WTC11 (cell line): ENCODE measurements at regions not wholly inside any gene's neighbourhood (a gene's known extent, or its start where the extent isn't known, plus 50 kb on each side); places are given as distances from the start of the nearest gene placed in this dataset.

ENCODE experiments used
- ATAC-seq: fragments of 200-7000 bp; cut with Tn5 transposase; 2 replicates; pipeline ENCODE4 v1.10.0; 2021; ENCODE audit warnings: mild to moderate bottlenecking, moderate library complexity
- CTCF ChIA-PET: fragments of 300-600 bp; sonication (Branson Sonifier 250); formaldehyde crosslinking; loops from one replicate; lab custom pipeline; 2021; ENCODE audit warnings: antibody characterized with exemption; lab: Charles Lee
- POLR2A ChIA-PET: fragments of 350-600 bp; sonication (Branson Sonifier 250); formaldehyde crosslinking; loops from one replicate; lab custom pipeline; 2021; ENCODE audit warnings: antibody characterized with exemption; lab: Charles Lee
- DNase-seq: peaks from one replicate; pipeline ENCODE4 v3.0.0; 2021; ENCODE audit warnings: low spot score
- H3K27ac Mint-ChIP-seq: 2 replicates; pipeline ENCODE4 v1.8.0; 2021; ENCODE audit warnings: mixed read lengths
- H3K27me3 Mint-ChIP-seq: 2 replicates; pipeline ENCODE4 v1.8.0; 2021; ENCODE audit warnings: low read depth, mild to moderate bottlenecking, moderate library complexity, mixed read lengths
- H3K36me3 Mint-ChIP-seq: 2 replicates; pipeline ENCODE4 v1.8.0; 2021; ENCODE audit warnings: mixed read lengths
- H3K4me1 Mint-ChIP-seq: 2 replicates; pipeline ENCODE4 v1.8.0; 2022; ENCODE audit warnings: mixed read lengths
- H3K4me3 Mint-ChIP-seq: 2 replicates; pipeline ENCODE4 v1.8.0; 2021; ENCODE audit warnings: mild to moderate bottlenecking, moderate library complexity, mixed read lengths
- H3K9me3 Mint-ChIP-seq: 2 replicates; pipeline ENCODE4 v1.8.0; 2021; ENCODE audit warnings: mixed read lengths
- ATF1 ChIP-seq: sonication (generic); formaldehyde crosslinking; IDR thresholded peaks from 2 replicates; pipeline ENCODE4 v1.8.1; 2023; ENCODE audit warnings: mild to moderate bottlenecking, moderate library complexity, missing genetic modification reagents
- CREB1 ChIP-seq: sonication (generic); formaldehyde crosslinking; IDR thresholded peaks from 2 replicates; pipeline ENCODE4 v1.8.0; 2023; ENCODE audit warnings: mild to moderate bottlenecking, missing genetic modification reagents
- EMX1 ChIP-seq: fragments of 250-450 bp; sonication (Bioruptor Pico); IDR thresholded peaks from 2 replicates; pipeline ENCODE4 v1.8.0; 2021; ENCODE audit warnings: mild to moderate bottlenecking
- IRF2 ChIP-seq: sonication (generic); formaldehyde crosslinking; IDR thresholded peaks from 2 replicates; pipeline ENCODE4 v1.8.0; 2022; ENCODE audit warnings: low read depth, missing genetic modification reagents, borderline replicate concordance
- NFE2L1 ChIP-seq: sonication (generic); formaldehyde crosslinking; IDR thresholded peaks from 2 replicates; pipeline ENCODE4 v1.8.1; 2023; ENCODE audit warnings: missing genetic modification reagents
- SP1 ChIP-seq: sonication (generic); formaldehyde crosslinking; conservative IDR thresholded peaks from 2 replicates; pipeline ENCODE4 v1.8.1; 2022; ENCODE audit warnings: missing genetic modification reagents
- TEAD4 ChIP-seq: sonication (generic); formaldehyde crosslinking; IDR thresholded peaks from 2 replicates; pipeline ENCODE4 v1.8.0; 2022; ENCODE audit warnings: mild to moderate bottlenecking, missing genetic modification reagents
- TF ChIP-seq, protein P1 (sequence below): sonication (generic); formaldehyde crosslinking; IDR thresholded peaks from 2 replicates; pipeline ENCODE4 v1.8.1; 2022; ENCODE audit warnings: mild to moderate bottlenecking, missing genetic modification reagents, moderate library complexity, borderline replicate concordance
- TF ChIP-seq, protein P2 (sequence below): fragments of 250-450 bp; sonication (Bioruptor Pico); IDR thresholded peaks from 2 replicates; pipeline ENCODE4 v1.9.0; 2021; ENCODE audit warnings: moderate library complexity, mild to moderate bottlenecking, inconsistent platforms, borderline replicate concordance
- TF ChIP-seq, protein P3 (sequence below): fragments of 250-450 bp; sonication (Bioruptor Pico); IDR thresholded peaks from 2 replicates; pipeline ENCODE4 v1.9.0; 2021; ENCODE audit warnings: mild to moderate bottlenecking
- TF ChIP-seq, protein P4 (sequence below): sonication (generic); formaldehyde crosslinking; IDR thresholded peaks from 2 replicates; pipeline ENCODE4 v1.8.1; 2023; ENCODE audit warnings: mild to moderate bottlenecking, missing genetic modification reagents, borderline replicate concordance
- TF ChIP-seq, protein P5 (sequence below): fragments of 250-450 bp; sonication (Bioruptor Pico); IDR thresholded peaks from 2 replicates; pipeline ENCODE4 v1.9.0; 2021; ENCODE audit warnings: mild to moderate bottlenecking
- TF ChIP-seq, protein P6 (sequence below): sonication (generic); formaldehyde crosslinking; IDR thresholded peaks from 2 replicates; pipeline ENCODE4 v1.8.0; 2022; ENCODE audit warnings: missing genetic modification reagents
- TF ChIP-seq, protein P7 (sequence below): sonication (generic); formaldehyde crosslinking; IDR thresholded peaks from 2 replicates; pipeline ENCODE4 v1.8.1; 2022; ENCODE audit warnings: missing genetic modification reagents, borderline replicate concordance

DNA sequence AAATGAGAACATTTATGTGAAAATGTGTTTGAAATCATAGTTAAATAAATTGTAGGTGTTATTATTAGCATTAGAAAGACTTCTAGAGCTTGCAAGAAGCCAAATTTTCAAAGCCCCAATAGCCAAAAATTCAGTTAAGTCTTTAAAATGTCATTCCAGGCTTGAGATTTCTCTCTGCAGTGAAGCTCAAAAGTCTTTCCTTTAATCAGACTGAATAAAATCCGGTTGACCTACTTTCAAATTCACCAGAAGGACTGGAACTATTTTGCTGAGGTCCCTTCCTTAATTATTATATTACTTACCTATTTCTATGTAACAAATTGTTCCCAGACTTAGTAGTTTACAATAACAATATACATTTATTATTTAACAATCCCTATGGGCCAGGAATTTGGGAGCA lies 112.2 kb upstream of the TRPM3 start (continued):
- TF ChIP-seq, protein P1, sequence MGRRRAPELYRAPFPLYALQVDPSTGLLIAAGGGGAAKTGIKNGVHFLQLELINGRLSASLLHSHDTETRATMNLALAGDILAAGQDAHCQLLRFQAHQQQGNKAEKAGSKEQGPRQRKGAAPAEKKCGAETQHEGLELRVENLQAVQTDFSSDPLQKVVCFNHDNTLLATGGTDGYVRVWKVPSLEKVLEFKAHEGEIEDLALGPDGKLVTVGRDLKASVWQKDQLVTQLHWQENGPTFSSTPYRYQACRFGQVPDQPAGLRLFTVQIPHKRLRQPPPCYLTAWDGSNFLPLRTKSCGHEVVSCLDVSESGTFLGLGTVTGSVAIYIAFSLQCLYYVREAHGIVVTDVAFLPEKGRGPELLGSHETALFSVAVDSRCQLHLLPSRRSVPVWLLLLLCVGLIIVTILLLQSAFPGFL (CRISPR knock-in tag), result no peak
- TF ChIP-seq CREB1 (CRISPR knock-in tag) (no peak), ATF1 (CRISPR knock-in tag) (no peak)
- TF ChIP-seq, protein P2, sequence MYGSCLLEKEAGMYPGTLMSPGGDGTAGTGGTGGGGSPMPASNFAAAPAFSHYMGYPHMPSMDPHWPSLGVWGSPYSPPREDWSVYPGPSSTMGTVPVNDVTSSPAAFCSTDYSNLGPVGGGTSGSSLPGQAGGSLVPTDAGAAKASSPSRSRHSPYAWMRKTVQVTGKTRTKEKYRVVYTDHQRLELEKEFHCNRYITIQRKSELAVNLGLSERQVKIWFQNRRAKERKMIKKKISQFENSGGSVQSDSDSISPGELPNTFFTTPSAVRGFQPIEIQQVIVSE (CRISPR knock-in tag), result no peak

DNA sequence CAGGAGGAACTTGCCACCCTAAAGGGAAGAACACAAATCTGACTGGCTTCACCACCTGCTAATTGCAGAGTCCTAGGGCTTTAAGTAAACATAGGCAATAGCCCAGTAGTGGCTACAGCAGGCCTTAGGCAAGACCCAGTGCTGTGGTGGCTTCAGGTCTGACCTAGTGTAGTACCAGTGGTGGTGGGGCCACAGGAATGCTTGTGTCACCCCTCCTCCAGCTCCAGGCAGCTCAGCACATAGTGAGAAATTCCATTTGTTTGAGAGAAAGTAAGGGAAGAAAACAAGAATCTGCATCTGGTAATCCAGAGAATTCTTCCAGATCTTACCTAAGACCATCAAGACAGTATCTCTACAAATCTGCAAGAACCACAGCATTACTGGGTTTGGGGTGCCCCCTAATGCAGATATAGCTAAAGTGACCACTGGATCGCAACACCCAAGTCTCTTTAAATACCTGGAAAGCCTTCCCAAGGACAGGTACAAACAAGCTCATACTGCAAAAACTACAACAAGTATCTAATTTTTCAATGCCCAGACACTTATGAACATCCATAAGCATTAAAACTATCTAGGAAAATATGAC lies 102.6 kb upstream of the TRPM3 start:
- peak; percentile 84 for ATAC-seq

DNA sequence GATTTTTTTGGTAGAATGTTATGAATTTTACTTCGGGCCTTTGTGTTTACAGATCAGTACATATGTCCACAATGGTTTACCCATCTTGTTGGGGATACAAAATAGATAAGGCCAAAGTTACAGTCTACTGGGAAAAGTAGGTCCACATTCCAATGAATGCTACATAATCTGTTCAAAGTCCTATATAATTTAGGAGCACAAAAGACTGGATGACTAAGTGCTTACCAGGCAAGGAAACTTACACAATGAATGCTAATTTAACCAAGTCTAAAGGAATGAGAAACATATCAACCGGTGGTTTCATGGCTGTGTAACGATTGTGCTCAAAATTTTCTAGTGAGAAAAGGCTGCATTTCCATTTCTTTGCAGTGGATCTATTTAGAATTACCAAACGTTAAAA lies 97.4 kb upstream of the TRPM3 start:
- Mint-ChIP-seq H3K27ac (no peak overlapping the region), H3K4me3 (no peak overlapping the region), H3K27me3 (no peaks in the 10 kb centered on the region), H3K4me1 (peaks cover 22% of the 10 kb centered on the region), H3K36me3 (peaks cover 10% of the 10 kb centered on the region), H3K9me3 (peaks cover 12% of the 10 kb centered on the region)
- DNase-seq (no peak), ATAC-seq (no peak)
- ChIA-PET CTCF (no interaction called here), POLR2A (no interaction called here)
- TF ChIP-seq IRF2 (no peak), NFE2L1 (CRISPR knock-in tag) (no peak), EMX1 (no peak), SP1 (no peak)
- TF ChIP-seq, protein P3, sequence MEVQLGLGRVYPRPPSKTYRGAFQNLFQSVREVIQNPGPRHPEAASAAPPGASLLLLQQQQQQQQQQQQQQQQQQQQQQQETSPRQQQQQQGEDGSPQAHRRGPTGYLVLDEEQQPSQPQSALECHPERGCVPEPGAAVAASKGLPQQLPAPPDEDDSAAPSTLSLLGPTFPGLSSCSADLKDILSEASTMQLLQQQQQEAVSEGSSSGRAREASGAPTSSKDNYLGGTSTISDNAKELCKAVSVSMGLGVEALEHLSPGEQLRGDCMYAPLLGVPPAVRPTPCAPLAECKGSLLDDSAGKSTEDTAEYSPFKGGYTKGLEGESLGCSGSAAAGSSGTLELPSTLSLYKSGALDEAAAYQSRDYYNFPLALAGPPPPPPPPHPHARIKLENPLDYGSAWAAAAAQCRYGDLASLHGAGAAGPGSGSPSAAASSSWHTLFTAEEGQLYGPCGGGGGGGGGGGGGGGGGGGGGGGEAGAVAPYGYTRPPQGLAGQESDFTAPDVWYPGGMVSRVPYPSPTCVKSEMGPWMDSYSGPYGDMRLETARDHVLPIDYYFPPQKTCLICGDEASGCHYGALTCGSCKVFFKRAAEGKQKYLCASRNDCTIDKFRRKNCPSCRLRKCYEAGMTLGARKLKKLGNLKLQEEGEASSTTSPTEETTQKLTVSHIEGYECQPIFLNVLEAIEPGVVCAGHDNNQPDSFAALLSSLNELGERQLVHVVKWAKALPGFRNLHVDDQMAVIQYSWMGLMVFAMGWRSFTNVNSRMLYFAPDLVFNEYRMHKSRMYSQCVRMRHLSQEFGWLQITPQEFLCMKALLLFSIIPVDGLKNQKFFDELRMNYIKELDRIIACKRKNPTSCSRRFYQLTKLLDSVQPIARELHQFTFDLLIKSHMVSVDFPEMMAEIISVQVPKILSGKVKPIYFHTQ, result no peak
- TF ChIP-seq, protein P4, sequence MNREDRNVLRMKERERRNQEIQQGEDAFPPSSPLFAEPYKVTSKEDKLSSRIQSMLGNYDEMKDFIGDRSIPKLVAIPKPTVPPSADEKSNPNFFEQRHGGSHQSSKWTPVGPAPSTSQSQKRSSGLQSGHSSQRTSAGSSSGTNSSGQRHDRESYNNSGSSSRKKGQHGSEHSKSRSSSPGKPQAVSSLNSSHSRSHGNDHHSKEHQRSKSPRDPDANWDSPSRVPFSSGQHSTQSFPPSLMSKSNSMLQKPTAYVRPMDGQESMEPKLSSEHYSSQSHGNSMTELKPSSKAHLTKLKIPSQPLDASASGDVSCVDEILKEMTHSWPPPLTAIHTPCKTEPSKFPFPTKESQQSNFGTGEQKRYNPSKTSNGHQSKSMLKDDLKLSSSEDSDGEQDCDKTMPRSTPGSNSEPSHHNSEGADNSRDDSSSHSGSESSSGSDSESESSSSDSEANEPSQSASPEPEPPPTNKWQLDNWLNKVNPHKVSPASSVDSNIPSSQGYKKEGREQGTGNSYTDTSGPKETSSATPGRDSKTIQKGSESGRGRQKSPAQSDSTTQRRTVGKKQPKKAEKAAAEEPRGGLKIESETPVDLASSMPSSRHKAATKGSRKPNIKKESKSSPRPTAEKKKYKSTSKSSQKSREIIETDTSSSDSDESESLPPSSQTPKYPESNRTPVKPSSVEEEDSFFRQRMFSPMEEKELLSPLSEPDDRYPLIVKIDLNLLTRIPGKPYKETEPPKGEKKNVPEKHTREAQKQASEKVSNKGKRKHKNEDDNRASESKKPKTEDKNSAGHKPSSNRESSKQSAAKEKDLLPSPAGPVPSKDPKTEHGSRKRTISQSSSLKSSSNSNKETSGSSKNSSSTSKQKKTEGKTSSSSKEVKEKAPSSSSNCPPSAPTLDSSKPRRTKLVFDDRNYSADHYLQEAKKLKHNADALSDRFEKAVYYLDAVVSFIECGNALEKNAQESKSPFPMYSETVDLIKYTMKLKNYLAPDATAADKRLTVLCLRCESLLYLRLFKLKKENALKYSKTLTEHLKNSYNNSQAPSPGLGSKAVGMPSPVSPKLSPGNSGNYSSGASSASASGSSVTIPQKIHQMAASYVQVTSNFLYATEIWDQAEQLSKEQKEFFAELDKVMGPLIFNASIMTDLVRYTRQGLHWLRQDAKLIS (CRISPR knock-in tag), result no peak
- TF ChIP-seq, protein P5, sequence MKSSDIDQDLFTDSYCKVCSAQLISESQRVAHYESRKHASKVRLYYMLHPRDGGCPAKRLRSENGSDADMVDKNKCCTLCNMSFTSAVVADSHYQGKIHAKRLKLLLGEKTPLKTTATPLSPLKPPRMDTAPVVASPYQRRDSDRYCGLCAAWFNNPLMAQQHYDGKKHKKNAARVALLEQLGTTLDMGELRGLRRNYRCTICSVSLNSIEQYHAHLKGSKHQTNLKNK (CRISPR knock-in tag), result no peak

More for the DNA sequence above, 102.6 kb upstream of the TRPM3 start:
- CTCF ChIA-PET, result interaction anchor here (0.8 to 2.7 kb wide), 9 partner anchors 14 to 588 kb away, joined by 3 to 17 read pairs (median 4); no protein-coding TSS in a partner anchor
- TF ChIP-seq, protein P6, sequence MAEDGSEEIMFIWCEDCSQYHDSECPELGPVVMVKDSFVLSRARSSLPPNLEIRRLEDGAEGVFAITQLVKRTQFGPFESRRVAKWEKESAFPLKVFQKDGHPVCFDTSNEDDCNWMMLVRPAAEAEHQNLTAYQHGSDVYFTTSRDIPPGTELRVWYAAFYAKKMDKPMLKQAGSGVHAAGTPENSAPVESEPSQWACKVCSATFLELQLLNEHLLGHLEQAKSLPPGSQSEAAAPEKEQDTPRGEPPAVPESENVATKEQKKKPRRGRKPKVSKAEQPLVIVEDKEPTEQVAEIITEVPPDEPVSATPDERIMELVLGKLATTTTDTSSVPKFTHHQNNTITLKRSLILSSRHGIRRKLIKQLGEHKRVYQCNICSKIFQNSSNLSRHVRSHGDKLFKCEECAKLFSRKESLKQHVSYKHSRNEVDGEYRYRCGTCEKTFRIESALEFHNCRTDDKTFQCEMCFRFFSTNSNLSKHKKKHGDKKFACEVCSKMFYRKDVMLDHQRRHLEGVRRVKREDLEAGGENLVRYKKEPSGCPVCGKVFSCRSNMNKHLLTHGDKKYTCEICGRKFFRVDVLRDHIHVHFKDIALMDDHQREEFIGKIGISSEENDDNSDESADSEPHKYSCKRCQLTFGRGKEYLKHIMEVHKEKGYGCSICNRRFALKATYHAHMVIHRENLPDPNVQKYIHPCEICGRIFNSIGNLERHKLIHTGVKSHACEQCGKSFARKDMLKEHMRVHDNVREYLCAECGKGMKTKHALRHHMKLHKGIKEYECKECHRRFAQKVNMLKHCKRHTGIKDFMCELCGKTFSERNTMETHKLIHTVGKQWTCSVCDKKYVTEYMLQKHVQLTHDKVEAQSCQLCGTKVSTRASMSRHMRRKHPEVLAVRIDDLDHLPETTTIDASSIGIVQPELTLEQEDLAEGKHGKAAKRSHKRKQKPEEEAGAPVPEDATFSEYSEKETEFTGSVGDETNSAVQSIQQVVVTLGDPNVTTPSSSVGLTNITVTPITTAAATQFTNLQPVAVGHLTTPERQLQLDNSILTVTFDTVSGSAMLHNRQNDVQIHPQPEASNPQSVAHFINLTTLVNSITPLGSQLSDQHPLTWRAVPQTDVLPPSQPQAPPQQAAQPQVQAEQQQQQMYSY (CRISPR knock-in tag), result peak; percentile 83
- TF ChIP-seq, protein P2 (CRISPR knock-in tag), result no peak
- TF ChIP-seq, protein P7, sequence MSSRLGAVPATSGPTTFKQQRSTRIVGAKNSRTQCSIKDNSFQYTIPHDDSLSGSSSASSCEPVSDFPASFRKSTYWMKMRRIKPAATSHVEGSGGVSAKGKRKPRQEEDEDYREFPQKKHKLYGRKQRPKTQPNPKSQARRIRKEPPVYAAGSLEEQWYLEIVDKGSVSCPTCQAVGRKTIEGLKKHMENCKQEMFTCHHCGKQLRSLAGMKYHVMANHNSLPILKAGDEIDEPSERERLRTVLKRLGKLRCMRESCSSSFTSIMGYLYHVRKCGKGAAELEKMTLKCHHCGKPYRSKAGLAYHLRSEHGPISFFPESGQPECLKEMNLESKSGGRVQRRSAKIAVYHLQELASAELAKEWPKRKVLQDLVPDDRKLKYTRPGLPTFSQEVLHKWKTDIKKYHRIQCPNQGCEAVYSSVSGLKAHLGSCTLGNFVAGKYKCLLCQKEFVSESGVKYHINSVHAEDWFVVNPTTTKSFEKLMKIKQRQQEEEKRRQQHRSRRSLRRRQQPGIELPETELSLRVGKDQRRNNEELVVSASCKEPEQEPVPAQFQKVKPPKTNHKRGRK (CRISPR knock-in tag), result no peak
- TF ChIP-seq TEAD4 (CRISPR knock-in tag), result no peak
- TF ChIP-seq, all 79 proteins: peak for 1
- DNase-seq, result peak; percentile 41
- no peaks in the 10 kb centered on the region for H3K36me3 Mint-ChIP-seq
- H3K9me3 Mint-ChIP-seq, result no peaks in the 10 kb centered on the region
- H3K4me3 Mint-ChIP-seq, result no peak overlapping the region
- H3K27ac Mint-ChIP-seq, result no peak overlapping the region
- no peaks in the 10 kb centered on the region for H3K27me3 Mint-ChIP-seq
- H3K4me1 Mint-ChIP-seq, result peaks cover 6% of the 10 kb centered on the region
- POLR2A ChIA-PET, result no interaction called here
